Hepatocyte (in vitro differentiated cells): ENCODE measurements at regions not wholly inside any gene's neighbourhood (a gene's known extent, or its start where the extent isn't known, plus 50 kb on each side); places are given as distances from the start of the nearest gene placed in this dataset.

Source experiments
- DNase-seq: peaks from one replicate; pipeline ENCODE4 v3.0.0-alpha.2; 2016; ENCODE audit warnings: low spot score
- H2AFZ ChIP-seq: fragments of 200-600 bp; sonication (generic); 2 replicates; pipeline ENCODE4 v1.6.0; 2016; ENCODE audit warnings: antibody characterized with exemption, mild to moderate bottlenecking
- H3K27ac ChIP-seq: fragments of 200-600 bp; sonication (generic); 2 replicates; pipeline ENCODE4 v1.5.1; 2016; ENCODE audit warnings: mild to moderate bottlenecking
- H3K27me3 ChIP-seq: fragments of 200-600 bp; sonication (generic); 2 replicates; pipeline ENCODE4 v1.6.1; 2016
- H3K36me3 ChIP-seq: fragments of 200-600 bp; sonication (generic); replicated peaks from 2 replicates; pipeline ENCODE4 v1.5.1; 2016; ENCODE audit warnings: low read depth; ENCODE audit not compliant: insufficient read depth
- H3K4me1 ChIP-seq: fragments of 200-600 bp; sonication (generic); 2 replicates; pipeline ENCODE4 v1.5.1; 2016; ENCODE audit warnings: mild to moderate bottlenecking, moderate library complexity; ENCODE audit not compliant: insufficient read depth
- H3K4me2 ChIP-seq: fragments of 200-600 bp; sonication (generic); 2 replicates; pipeline ENCODE4 v1.6.0; 2016
- H3K4me3 ChIP-seq: fragments of 200-600 bp; sonication (generic); 2 replicates; pipeline ENCODE4 v1.5.1; 2016; ENCODE audit warnings: mild to moderate bottlenecking
- H3K79me2 ChIP-seq: fragments of 200-600 bp; sonication (generic); 2 replicates; pipeline ENCODE4 v1.6.0; 2017; ENCODE audit warnings: mild to moderate bottlenecking
- H3K9me2 ChIP-seq: fragments of 200-600 bp; sonication (generic); replicated peaks from 2 replicates; pipeline ENCODE4 v1.6.0; 2017; ENCODE audit warnings: mild to moderate bottlenecking; ENCODE audit not compliant: insufficient read depth
- H3K9me3 ChIP-seq: fragments of 200-600 bp; sonication (generic); 2 replicates; pipeline ENCODE4 v1.5.1; 2016; ENCODE audit warnings: low read depth, mild to moderate bottlenecking
- H4K20me1 ChIP-seq: fragments of 200-600 bp; sonication (generic); 2 replicates; pipeline ENCODE4 v1.6.0; 2016; ENCODE audit warnings: mild to moderate bottlenecking; ENCODE audit not compliant: insufficient read depth, poor library complexity, severe bottlenecking
- EZH2 ChIP-seq: fragments of 200-600 bp; sonication (generic); IDR thresholded peaks from 2 replicates; pipeline ENCODE4 v1.6.1; 2016; ENCODE audit warnings: antibody characterized with exemption, mild to moderate bottlenecking, borderline replicate concordance
- EZH2phosphoT487 ChIP-seq: fragments of 200-600 bp; sonication (generic); IDR thresholded peaks from one replicate; pipeline ENCODE4 v1.6.1; 2018; ENCODE audit warnings: antibody characterized with exemption, mild to moderate bottlenecking, low read depth, moderate library complexity; ENCODE audit not compliant: unreplicated experiment, severe bottlenecking
- WGBS: methylation state at CpG from one replicate; pipeline ENCODE4 v1.1.6; 2016; ENCODE audit warnings: low lambda C conversion rate; ENCODE audit errors: missing lambda C conversion rate; 5-methylcytosine and 5-hydroxymethylcytosine counted together
- TF ChIP-seq, protein P1 (sequence below): fragments of 200-600 bp; sonication (generic); IDR thresholded peaks from 2 replicates; pipeline ENCODE4 v1.5.1; 2016; ENCODE audit warnings: antibody characterized with exemption, mild to moderate bottlenecking; ENCODE audit not compliant: poor library complexity

DNA sequence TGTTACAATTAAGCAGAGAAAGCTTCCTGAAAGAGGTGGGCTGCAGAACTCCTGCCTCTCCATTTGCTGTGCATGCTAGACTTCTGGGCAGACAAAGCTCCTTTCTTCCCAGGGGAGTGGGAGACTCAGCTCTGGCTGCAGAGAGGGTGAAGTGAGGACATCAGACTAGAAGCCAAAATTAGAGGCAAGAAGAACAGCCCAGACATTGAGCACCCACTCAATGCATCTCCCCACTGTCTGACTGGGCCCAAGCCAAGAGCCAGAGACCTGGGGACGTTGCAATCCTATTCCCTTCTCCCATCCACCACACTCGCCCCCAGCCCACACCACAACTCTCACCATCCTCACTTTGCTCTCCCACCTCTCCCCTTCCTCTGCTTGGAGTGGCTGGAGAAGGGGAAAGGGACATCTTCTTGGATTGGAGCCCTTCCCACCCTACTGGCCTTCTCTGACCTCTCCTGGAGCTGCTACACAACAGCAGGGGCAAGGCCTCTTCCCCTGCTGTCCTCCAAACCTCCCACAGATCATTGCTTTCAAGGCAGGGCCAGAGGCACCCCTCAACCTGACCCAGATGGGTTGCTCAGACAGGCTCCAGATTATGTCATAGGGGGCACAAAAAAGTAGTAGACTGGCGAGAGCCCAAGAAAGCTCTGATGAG, 477.7 kb upstream of the CADM1 start:
- H3K4me2 ChIP-seq: no peak overlapping the region
- 89% methylated on average over 3 of the region's 3 CpGs for WGBS
- H4K20me1 ChIP-seq: no peaks in the 10 kb centered on the region
- no peak for TF ChIP-seq EZH2phosphoT487
- TF ChIP-seq, protein P1, sequence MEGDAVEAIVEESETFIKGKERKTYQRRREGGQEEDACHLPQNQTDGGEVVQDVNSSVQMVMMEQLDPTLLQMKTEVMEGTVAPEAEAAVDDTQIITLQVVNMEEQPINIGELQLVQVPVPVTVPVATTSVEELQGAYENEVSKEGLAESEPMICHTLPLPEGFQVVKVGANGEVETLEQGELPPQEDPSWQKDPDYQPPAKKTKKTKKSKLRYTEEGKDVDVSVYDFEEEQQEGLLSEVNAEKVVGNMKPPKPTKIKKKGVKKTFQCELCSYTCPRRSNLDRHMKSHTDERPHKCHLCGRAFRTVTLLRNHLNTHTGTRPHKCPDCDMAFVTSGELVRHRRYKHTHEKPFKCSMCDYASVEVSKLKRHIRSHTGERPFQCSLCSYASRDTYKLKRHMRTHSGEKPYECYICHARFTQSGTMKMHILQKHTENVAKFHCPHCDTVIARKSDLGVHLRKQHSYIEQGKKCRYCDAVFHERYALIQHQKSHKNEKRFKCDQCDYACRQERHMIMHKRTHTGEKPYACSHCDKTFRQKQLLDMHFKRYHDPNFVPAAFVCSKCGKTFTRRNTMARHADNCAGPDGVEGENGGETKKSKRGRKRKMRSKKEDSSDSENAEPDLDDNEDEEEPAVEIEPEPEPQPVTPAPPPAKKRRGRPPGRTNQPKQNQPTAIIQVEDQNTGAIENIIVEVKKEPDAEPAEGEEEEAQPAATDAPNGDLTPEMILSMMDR: no peak
- TF ChIP-seq EZH2: no peak
- DNase-seq: no peak
- no peak overlapping the region for H3K4me3 ChIP-seq
- no peaks in the 10 kb centered on the region for H3K27me3 ChIP-seq
- H3K9me3 ChIP-seq: no peaks in the 10 kb centered on the region
- H3K9me2 ChIP-seq: no peaks in the 10 kb centered on the region
- H3K79me2 ChIP-seq: no peaks in the 10 kb centered on the region
- no peak overlapping the region for H2AFZ ChIP-seq
- no peak overlapping the region for H3K27ac ChIP-seq
- H3K36me3 ChIP-seq: no peaks in the 10 kb centered on the region
- H3K4me1 ChIP-seq: no peaks in the 10 kb centered on the region

DNA sequence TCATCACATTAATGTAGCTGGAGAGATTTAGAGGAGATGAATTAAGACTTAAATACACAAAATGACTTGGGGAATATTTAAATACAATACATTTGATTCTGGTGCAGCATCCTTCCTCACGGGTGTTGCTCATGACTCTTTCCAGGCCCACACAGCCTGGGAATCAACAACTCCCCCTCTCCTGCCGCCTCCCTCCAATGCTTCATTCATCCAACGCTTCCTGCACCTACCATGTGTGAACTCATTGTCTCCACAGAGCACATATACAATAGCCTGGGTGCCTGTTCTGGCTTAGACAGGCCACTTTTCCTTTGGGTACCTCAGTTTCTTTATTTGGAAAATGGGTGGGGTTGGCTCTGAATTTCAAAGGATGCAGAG, 476.9 kb upstream of the CADM1 start:
- H3K4me3 ChIP-seq: no peak overlapping the region
- H3K9me2 ChIP-seq: no peaks in the 10 kb centered on the region
- H3K36me3 ChIP-seq: no peaks in the 10 kb centered on the region
- no peak overlapping the region for H3K4me2 ChIP-seq
- H3K79me2 ChIP-seq: no peaks in the 10 kb centered on the region
- H2AFZ ChIP-seq: no peak overlapping the region
- 92% methylated on average over 3 of the region's 3 CpGs for WGBS
- no peak for DNase-seq
- no peaks in the 10 kb centered on the region for H3K9me3 ChIP-seq
- no peaks in the 10 kb centered on the region for H3K27me3 ChIP-seq
- H3K4me1 ChIP-seq: no peaks in the 10 kb centered on the region
- no peak overlapping the region for H3K27ac ChIP-seq
- H4K20me1 ChIP-seq: no peaks in the 10 kb centered on the region
- TF ChIP-seq EZH2 (no peak), EZH2phosphoT487 (no peak)
- TF ChIP-seq, protein P1: no peak

DNA sequence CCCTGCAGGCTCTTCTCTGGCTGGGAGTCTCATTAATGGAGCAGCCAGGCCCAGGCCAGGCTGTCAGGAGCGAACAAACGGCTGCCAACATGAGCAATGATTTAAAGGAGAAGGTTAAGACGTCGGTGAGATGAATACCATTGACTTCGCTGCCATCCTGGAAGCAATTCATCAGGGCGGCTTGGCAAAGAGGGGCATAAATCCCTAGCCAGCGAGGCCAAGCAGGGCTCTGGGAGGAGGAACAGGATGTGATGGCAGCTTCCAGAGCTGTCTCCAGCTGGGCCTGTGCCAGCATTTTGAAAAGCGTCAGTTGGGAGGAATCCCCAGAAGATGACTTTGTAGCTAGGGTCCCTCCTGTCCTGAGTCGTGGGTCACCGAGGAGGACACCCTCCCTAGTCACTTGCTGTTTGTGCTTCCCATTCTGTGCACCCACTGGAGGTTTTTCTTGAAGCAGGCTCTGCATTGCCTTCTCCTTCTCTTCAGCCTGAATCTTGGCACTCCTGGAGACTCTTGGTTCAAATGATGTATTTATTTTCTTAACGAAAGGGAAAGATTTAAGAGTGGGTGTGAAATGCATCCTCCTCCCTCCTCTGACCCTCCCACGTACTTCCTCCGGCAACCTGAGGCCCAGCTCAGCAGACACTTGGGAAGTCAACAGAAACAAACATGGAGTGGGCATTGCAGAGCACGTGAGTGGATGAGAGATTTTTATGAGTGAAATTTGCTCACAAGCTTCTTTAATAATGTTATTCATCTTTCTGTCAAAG, 476.3 kb upstream of the CADM1 start:
- Histone ChIP-seq H2AFZ (no peak overlapping the region), H3K79me2 (no peaks in the 10 kb centered on the region), H3K4me1 (no peaks in the 10 kb centered on the region), H4K20me1 (no peaks in the 10 kb centered on the region), H3K36me3 (no peaks in the 10 kb centered on the region), H3K9me3 (no peaks in the 10 kb centered on the region), H3K27ac (no peak overlapping the region), H3K4me3 (no peak overlapping the region), H3K27me3 (no peaks in the 10 kb centered on the region), H3K9me2 (no peaks in the 10 kb centered on the region), H3K4me2 (no peak overlapping the region)
- no peak for DNase-seq
- 78% methylated on average over 14 of the region's 14 CpGs for WGBS
- TF ChIP-seq EZH2phosphoT487: no peak
- TF ChIP-seq, protein P1: no peak
- no peak for TF ChIP-seq EZH2
